ENCODE measurements at regions not wholly inside any gene's neighbourhood (a gene's known extent, or its start where the extent isn't known, plus 50 kb on each side); places are given as distances from the start of the nearest gene placed in this dataset.

- no peak for TF ChIP-seq CTCF (IDR thresholded peaks at IDR 0.05; ENCODE audit: low read length)
- TF ChIP-seq EZH2phosphoT487 (IDR thresholded peaks at IDR 0.05; ENCODE audit: low read length) = no peak
- TF ChIP-seq EZH2 (optimal IDR thresholded peaks at IDR 0.05; ENCODE audit: low read depth, low read length) = no peak
Measured at GRCh38 chr2:173834141-173834540, 131.0 kb downstream of the SP3 start.
